GM19238 (cell line): ENCODE measurements at regions not wholly inside any gene's neighbourhood (a gene's known extent, or its start where the extent isn't known, plus 50 kb on each side); places are given as distances from the start of the nearest gene placed in this dataset.

Experiments used
- DNase-seq: peaks from one replicate; pipeline ENCODE4 v3.0.0; 2011; ENCODE audit warnings: low spot score; ENCODE audit not compliant: insufficient read length

DNA sequence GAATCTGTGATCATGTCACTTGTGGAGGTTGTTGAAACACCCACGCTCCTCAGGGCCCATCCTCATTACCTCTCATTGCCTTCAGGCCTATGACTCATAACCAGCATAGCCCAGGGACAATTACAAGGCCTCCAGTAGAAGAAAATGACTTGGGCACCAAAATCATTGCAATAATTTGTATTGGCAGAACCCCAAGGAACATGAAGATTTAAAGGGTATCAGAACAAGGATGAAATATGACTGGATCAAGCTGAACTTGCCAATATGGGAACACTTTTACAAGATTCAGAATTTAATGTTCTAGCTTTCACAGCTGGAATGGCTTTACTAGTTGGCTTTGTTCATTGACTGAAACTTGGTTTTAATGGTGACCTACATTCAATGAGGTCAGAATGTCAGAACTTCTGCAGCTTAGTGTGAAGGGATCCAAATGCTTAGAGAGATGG, 156.4 kb downstream of the COPS8 start:
- DNase-seq: no peak

DNA sequence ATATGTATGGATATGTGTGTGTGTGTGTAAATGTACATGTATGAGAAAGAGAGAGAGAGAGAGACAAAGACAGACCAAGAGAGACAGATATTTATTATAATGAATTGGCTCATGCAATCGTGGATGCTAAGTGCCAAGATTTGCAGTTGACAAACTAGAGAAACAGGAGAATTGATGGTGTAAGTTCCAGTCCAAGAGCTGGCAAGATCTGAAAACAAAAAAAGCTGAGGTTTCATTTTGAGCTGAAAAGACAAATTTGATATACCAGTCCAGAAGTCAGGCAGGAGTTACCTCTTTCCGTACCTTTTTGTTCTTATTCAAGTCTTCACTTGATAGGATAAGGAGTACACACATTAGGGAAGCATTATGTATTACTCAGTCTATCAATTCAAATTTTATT, 157.8 kb downstream of the COPS8 start:
- no peak for DNase-seq

DNA sequence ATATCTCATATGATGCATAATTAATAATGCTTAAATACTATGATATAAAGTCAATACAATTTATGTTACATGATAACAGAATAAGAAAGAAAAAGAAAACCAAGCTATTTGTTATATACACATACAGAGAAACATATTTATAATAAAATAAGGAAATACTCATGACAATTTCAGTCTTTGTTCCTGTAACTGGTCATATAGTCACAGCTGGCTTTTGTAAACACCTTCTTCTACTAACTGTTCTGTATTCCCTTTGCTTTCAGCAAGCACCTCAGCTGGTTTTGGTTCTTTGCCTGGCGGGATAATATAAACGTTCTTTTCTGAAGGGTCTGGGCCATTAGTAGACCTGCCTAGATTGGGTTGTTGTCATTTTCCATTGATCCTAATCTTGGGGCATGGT, 158.5 kb downstream of the COPS8 start:
- DNase-seq: no peak

DNA sequence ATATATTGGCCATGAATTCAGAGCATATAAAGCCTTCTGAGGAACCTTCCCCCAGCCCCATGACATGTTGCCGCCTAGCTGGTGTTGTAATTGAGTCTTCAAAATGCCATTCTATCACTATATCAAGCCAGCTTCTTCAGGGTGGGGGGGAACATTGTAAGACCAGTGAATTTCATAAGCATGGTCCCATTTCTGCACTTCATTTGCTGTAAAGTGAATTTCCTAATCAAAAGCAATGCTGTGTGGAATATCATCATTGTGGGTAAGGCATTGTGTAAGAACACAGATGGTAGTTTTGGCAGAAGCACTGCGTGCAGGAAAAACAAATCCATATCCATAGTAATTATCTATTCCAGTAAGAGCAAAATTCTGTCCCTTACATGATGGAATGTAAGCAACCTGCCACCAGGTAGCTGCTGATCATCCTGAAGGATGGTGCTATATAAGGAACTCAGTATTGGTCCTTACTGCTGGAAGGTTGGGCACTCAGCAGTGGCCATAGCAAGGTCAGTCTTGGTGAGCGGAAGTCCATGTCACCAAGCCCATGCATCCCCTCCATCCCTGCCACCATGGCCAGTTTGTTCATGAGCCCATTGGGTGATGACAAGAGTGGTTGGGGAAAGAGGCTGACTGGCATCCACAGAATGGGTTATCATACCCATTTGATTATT, 159.4 kb downstream of the COPS8 start:
- no peak for DNase-seq

DNA sequence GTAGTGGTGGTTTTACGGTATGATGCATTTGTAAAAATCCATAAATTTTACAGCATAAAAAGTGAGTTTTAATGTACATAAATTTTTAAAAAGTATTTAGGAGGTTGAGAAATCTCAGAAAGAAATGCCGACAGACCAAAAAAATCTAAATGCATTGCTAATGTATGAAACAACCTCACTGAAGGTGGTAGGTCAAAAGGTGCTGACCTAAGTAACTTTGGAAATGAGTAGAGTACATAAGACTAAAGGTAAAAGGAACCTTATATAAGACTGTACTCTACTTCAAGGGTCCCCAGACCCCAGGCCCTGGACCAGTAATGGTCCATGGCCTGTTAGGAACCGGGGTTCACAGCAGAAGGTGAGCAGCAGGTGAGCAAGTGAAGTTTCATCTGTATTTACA, 163.4 kb downstream of the COL6A3 start:
- no peak for DNase-seq

DNA sequence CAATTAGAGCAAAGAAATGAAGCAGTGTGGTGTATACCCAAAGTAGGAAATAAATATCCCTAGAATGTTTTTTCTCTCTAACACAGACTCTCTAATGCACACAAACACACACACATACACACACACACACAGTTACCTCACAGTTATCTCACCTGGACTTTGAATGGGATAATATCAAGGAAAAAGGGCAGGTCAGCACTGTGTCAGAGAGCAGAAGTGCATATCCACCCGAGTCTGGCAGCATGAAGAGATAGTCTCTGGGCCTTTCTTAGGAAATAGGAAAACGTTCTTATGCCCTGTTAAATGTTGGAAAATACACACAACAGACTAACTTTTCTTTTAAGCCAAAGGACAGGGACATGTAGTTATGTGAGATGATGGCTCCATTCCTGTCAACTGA, 162.0 kb downstream of the COL6A3 start:
- no peak for DNase-seq

DNA sequence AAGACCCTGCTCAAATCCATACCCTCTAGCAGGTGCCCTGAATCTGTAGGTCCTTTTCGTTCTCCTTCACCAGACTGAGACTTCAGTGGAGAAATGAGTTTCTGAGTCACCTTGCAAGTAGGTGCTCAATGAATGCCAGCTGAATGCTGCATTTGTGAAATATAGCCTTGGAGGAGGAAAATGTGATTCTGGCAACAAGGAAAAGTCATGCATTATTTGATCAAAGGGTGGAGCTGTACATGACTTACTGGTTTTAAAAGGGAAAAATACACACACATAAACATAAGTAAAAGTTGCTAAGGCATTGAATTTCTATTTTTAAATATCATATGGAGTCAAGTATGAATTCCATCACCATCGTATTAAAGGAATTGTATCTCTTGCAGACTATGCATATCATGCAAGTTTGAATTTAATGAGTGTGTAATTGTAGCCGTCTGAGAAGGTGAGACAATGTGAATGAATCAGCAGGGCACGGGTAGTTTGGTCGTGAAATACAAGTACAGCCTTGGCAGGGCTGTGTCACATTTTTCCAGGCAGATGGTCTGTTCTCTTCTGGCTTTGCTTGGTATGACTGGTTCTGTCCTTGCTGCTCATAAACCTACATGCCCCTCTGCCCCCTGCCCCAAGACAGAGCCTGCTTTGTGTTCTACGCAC, 160.8 kb downstream of the COL6A3 start:
- no peak for DNase-seq

DNA sequence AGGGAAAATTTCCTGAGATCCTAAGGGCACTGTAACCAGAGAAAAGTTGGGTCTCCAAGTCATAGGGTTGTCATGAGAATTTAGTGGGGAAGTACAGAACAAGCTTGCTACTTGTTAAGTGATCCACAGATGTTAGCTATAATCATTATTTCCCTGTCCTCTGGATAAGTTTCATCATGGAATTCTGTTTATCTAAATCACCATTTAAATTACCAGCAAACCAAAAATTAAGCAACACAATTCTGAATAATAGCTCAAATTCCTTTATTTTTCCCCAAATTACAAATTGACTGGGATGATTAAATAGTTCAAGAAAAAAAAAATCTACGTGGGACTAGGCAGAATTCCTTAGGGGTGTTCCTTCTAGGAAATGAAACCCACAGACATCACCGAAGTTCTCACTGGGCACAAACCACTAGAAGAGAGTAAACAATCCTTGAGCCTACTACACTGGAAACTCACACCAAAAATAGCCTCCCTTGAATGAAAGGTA, 159.5 kb downstream of the COL6A3 start:
- no peak for DNase-seq

DNA sequence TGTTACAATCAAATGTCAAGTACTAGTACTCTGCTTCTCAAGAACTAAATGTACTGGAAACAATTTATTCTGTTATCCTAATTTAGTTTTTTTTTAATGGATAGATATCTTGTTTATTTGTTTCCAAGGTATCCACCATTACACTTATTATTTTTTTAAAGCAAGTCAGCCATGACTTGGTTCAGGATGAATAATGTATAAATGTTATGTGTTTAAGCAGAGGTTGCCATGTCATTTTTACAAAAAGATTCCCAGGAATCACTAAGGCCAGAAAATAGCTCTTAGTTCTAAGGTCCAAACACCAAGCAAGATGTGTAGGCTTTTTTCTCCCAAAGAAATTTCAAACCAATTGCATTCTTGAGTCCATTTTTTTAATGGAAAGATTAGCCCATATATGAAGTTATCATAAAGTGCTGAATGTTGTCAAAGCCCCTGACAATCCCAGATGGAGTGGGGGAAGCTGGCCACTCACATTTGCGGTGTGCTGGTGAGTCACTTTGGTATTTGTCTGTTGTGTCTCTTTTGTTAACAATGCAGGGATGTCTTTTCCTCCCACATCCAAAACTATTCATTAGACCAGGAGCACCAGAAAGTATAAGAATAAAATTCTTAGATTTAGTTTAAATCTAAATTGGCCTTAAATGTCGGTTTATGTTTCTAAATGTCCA, 158.9 kb downstream of the COL6A3 start:
- DNase-seq: no peak

DNA sequence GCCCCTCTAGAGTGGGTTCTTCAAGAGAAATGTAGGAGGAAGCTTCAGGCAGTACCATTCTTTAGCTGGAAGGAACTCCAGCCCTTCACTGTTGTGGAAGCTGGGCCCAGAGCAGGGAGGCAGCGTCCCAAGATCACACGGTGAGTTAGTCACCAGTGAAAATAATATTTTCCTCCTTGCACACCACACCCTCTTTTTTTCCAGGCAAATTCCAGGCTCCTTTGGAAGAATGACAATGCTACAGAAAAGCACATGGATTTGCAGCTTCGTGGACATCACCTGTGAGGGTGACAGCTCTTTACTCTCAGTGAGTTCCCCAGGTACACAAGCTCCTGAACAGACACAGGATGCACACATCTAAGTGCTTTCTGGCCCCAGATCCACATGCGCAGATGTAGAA, 157.1 kb downstream of the COL6A3 start:
- no peak for DNase-seq

DNA sequence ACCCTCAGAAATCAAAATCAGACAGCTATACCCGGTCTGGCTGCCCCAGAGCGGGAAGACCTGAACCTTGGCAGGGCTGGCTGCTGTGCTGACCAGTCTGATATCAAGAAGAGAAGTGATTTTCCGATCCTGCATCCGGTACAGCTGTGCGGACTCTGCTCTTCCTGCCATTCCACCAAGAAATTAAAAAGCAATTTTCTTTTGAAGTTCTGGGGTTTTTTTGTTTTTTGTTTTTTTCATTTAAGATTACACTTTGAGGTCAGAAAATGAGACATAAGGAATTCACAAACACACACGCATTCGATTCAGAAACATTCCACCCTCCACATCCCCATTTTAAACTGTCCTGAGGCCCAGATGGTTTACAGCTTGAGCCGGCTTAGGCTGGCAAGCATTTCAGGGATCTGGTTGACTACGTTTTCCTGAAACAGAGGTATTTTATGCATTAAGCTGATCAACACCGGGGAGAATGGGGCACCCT, 156.5 kb downstream of the COL6A3 start:
- DNase-seq: no peak

DNA sequence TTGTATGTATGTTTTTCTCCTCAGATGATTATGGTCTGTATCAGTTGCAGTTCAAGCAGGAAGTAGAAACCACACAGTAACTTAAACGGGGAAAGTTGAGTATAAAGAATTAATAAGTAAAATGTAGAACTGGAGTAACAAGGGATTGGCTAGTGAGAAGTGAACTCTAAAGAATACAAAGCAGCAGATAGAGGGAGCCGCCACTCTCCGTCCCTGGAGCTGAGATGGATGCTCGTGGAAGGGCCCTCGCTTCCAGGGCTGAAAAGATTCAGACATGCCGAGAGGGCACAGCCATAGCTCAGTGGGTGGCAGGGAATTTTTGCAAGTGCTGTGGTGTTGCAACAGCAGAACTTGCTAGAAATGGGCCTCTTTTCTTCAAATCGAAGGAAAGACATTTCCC, 155.8 kb downstream of the COL6A3 start:
- DNase-seq: no peak

DNA sequence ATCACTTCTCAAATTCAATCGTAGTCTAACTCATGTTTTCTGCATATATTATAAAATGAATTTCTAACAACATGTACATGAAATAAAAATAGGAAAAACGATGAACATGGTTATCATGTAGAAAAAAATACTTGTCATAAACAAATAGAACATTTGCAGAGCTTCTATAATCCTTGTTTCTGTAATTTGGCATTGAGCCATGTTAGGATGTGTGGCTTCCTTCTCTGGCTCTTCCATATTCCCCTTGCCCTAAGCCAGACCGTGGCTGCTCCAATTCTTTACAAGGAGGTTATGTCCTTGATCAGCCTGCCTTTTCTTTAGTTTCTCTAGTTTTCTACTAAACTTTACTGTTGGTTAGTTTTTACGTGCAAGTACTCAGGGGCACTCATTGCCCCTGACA, 155.3 kb downstream of the COL6A3 start:
- no peak for DNase-seq

DNA sequence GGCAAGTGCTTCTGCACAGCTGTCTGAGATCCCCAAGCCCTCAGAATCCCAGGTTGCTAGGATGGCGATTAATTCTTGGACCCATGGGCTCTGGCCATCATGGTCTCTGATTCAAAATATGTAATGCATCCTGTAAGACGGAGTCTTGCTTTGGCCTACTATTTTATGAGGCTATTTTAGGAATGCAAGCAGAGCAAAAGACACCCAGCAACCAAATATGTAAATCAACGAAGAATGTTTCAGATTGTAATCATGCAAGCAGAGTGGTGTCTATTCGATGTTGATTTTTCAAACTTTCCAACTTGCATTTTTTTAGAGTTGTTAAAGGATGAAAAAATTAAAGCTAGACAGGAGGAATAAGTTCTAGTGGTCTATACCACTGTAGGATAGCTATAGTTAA, 154.8 kb downstream of the COL6A3 start:
- DNase-seq: no peak

DNA sequence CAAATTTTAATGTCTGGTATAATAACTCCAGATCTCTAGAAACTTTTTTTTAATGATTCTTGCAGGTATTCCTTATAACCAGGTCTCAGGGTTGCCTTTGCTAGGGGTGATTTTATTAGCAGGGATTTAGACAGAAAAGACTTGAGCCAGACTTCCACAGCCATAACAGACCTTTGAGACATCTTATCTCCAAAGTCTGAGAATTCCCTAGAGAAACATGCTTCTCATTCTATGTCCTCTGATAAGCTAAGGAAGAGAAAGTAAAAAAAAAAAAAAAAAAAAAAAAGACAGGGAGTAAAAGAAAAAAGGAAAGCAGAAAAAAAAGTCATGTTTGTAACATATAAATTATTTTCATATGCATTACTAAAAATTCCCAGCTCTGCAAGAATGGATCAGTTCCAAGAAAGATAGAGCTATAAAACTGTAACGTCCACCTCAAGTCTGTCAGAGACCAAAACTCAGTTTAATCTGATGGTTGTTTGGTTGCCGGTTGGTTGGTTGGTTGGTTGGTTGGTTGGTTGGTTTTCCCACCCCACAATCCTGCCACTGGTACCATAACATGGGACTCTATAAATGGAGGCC, 153.8 kb downstream of the COL6A3 start:
- no peak for DNase-seq

DNA sequence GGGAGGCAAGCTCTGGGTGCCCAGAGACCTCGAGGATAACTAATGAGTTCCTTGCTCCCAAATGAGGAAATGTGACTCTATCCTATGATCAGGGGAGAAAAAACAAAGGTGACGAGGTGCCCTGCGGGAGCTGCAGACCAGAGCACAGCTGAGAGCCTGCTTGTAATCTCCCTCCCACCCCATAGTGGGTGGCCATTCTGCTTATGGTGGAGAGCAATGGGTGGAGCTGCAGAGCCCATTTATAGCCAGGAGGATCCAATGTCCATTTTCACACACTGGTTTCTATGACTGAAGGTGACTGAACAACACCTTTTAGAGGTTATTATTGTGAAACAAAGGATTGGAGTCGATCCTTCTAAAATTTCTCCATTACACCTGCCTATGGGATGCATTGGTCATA, 153.3 kb downstream of the COL6A3 start:
- no peak for DNase-seq

DNA sequence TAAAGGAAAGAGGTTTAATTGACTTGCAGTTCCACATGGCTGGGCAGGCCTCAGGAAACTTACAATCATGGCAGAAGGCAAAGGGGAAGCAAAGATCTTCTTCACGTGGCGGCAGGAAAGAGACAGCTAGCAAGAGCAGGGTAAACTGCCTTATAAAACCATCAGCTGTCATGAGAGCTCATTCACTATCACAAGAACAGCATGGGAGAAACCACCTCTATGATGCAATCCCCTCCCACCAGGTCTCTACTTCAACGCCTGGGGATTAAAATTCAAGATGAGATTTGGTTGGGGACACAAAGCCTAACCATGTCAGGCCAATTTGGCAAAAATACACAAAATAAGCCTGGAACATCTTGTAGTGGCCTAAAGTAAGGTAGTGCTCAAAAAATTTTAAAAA, 152.6 kb downstream of the COL6A3 start:
- DNase-seq: no peak

DNA sequence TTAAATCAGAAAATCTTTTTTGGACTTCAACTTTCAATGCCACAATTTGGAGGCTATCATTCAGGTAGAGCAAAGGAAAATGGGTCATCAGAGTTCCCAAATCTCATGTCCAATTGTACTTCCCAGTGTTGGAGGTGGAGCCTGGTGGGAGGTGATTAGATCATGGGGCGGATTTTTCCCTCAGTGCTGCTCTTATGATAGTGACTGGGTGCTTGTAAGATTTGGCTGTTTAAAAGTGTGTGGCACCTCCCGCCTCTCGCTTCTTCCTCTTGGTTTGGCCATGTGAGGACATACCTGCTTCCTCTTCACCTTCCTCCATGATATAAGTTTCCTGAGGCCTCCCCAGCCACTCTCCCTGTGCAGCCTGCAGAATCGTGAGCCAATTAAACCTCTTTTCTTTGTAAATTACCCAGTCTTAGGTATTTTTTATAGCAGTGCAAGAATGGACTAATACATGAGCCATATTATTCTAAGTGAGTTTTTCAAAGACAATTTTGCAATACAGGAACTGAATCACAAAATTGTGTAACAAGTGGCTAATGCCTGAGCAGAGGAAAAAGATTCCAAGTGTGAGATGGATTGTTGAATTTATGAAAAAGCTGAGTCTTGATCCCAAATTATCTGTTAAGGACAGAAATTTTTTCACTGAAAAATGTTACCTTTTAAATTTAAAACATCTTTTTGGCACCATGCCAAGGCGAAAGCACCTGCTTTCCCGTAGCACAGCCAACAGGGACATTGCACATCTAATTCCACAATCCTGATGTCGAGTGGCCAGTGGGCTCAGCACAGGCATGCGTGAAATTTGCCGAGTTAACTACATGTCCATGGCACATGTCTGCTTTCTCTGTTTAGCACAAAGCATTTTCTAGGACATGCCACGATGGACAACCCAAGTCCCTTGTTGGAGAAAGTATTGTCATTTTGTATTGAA, 150.9 kb downstream of the COL6A3 start:
- DNase-seq: no peak

DNA sequence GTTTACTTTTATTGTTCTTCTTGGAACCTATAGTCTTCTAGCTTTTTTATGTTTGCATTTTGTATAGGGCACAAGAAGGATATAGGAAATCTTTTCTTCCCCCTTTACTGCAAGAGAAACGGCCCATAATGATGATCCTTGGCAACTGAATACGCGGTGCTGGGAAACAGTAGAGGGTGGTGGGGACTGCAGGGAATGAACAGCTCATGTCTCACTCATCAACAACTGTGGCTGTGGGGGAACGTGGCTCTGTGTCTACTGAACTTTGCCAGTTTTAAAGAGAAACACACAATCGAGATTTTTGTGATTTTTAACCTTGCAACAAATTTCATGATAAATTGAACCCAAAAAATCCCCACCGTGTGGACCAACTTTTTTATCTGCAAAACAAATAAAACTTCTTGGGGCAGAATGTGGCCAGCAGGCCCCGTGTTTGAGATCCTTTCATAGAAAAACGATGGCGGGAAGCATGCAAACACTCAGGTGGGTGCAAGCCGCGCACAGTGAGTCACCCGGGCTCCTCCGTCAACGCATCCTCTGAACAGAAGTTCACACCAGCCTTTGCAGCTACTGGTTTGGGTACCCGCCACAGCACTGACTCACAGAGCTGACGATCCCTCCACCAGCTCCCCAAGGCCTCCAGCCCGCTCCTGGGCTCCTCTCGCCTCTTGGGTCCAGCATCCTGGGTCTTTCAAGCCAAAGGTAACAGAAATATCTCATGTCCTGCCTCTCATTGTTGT, 149.3 kb downstream of the COL6A3 start:
- DNase-seq: no peak

DNA sequence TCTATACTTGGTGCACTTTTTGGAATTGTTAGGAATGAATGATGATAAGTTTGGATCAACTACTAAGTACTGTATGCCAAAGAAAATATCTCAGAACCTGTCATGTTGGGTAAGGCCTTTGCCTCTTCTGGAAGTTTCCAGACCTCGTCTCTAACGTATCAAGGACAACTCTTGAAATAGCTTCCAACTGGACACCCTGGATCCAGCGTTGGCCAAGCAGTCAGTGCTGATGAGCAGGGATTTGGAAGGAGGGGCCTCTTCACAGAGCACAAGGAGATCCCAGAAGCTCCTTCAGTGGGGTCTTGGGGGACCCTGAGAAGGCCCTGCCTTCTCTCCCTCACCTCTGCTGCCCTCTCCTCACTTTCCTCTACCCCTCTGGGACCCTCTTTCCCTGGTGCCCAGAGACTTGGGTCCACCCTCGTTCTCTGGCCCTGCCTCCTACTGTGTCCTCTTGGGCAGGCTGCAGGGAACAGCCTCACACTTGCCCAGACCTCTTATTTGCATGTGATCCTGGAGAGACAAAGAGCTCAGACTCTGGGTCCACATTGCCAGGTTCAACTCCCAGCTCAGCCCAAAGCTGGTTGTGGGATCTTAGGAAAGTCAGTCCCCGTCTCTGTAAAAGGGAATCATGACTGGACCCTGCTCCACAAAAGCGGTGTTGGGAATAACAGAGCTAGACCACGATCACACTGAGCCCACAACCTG, 145.8 kb downstream of the COL6A3 start:
- no peak for DNase-seq
